ENCODE measurements at regions not wholly inside any gene's neighbourhood (a gene's known extent, or its start where the extent isn't known, plus 50 kb on each side); places are given as distances from the start of the nearest gene placed in this dataset.

- no peak for TF ChIP-seq CTCF (conservative IDR thresholded peaks at IDR 0.05; ENCODE audit: low read length)
- no peak for TF ChIP-seq EZH2phosphoT487 (IDR thresholded peaks at IDR 0.05; ENCODE audit: borderline replicate concordance)
Measured at GRCh38 chr9:116087246-116087645, 66.3 kb upstream of the PAPPA start.

All from Loucy (cell line).